GM19240 (cell line): ENCODE measurements at regions not wholly inside any gene's neighbourhood (a gene's known extent, or its start where the extent isn't known, plus 50 kb on each side); places are given as distances from the start of the nearest gene placed in this dataset.

Source experiments
- DNase-seq: peaks from one replicate; pipeline ENCODE4 v3.0.0; 2011; ENCODE audit warnings: low spot score; ENCODE audit not compliant: insufficient read length

DNA sequence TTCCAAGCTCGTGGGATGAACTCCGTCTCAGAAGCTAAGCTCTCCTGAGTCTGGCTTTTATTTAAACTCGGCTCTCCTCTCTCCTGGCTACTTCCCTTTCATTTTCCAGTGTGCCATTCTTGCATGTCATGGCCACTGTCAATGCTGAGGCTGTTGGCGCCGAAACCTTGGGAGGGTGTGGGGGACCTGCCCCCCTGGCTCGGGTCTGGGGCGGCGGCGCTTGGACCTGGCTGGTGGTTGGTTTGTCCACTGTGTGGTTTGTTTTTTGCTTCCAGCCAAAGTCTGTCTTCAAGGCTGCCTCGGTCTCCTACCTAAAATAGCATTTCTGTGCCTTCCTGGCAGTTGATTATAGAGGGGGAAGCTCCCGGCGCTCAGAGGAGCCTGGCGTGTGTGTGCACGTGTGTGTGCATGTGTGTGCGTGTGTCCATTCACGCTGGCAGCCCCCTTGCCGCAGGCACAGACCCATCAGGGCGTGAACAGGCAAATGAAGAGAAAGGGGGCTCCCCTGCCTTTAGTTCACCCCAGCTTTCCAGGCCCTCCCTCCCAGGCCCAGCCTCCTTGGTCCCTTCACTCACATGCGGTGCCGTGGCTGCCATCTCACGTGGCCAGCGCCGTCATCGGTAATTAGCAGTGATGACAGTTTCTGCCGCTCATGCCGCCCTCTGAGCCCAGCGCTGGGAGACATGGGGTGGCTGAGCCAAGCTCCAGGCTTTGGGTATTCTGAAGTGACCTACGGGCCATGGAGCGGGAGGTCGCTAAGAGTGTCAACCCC lies 179.9 kb downstream of the SEC14L1 start:
- DNase-seq, result no peak

DNA sequence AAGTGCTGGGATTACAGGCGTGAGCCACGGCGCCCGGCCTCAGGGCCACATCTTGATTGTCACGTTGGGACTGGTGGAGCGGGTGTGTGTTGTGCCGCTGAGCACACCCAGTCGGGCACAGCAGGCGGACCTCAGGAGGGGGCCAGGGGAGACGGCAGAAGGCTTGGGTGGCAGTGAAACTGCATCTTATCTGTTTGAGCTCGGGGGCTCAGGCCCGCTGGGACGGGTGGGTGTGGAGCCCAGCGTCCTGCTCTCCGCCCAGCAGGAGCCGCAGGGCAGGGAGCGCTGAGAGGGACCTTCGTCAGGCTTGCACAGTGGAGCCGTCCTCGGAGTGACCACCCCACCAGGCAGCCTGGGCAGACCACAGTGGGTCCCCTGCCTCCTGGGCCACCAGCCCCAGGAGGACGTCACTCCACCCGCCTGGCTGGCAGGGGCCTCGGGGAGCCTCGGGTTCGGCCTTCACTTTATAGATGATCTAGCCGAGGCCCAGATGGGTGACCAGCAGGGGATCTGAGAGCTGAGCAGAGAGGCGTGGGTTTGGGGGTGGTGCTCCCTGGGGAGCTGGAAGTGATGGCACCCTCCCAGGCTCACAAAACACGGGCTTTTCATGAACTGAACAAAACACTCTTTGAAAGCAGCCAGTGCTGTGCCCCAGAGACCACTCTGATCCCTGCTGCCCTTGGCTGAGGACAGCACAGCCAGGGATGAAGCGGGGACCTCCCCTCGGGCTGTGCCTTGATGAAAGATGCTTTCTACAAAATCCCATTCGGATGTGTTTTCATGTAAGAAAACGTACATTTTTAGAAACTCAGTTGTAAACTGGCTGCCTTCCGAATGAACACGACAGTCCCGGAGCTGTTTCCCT lies 181.1 kb downstream of the SEC14L1 start:
- no peak for DNase-seq

- DNase-seq, result no peak
Measured at GRCh38 chr17:77322514-77323412, 182.0 kb downstream of the SEC14L1 start.

- no peak for DNase-seq
Measured at GRCh38 chr17:77323413-77324171, 182.8 kb downstream of the SEC14L1 start.

DNA sequence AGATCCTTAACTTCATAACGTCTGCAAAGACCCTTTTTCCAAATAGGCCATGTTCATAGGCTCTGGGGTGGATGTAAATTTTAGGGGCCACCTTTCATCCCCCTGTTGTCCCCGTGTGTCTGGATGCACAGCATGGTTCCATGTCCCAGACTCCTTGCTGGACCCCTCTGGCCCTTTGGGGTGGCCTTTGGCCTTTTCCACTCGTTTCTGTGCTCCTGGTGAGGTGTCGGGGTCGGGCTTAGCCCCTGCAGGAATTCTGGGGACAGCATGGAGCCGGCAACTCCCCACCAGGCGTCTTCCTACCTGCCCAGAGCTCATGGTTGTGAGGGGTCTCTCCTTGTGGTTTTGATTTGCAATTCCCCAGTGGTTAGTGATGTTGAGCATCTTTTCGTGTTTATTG lies 183.5 kb downstream of the SEC14L1 start:
- DNase-seq, result no peak

DNA sequence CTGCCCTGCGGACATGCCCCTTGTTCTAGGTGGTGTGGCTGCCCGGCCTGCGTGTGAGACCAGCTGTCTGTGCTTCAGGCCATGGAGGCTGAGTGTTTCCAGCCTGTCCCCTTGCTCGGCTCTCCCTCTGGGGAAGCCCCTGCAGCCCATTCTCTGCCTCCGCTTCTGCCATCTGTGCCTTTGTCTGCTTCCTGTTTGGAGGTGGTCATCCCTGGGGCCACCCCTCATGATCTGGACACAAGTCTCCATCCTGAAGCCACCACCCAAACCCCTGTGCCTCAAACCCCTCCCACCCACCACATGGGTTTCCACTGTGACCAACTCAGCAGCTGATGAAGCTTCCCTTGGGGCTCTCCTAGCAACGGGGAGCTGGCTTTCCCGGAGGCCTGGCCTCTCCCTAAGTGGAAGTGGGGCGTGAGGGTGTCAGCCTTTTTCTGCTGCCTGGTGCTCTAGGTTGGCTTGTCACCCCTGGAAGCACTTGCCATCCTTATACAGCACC lies 184.9 kb downstream of the SEC14L1 start:
- DNase-seq, result no peak

DNA sequence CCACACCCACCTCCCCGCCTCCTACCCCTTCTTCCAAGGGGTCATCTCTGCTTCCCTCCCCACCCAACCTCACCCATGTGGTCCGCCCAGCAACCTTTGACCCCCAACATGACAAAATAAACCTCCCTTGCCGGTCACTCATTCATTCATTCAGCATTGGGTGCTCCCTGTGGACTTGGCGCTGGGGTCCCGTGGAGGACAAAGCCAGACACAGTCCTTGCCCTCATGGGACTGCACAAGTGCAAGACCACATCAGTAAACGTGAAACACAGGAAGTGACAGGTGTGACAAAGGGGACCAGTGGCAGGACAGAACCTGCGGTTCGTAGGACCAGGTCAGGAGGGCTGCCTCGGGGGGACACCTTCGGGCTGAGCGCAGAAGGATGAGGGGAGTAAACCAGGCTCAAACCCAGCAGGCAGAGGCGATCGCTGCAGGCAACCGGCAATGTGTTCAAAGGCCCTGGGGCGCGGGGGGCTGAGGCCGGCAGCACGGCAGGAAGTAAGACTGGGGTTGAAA lies 185.4 kb downstream of the SEC14L1 start:
- DNase-seq, result no peak

DNA sequence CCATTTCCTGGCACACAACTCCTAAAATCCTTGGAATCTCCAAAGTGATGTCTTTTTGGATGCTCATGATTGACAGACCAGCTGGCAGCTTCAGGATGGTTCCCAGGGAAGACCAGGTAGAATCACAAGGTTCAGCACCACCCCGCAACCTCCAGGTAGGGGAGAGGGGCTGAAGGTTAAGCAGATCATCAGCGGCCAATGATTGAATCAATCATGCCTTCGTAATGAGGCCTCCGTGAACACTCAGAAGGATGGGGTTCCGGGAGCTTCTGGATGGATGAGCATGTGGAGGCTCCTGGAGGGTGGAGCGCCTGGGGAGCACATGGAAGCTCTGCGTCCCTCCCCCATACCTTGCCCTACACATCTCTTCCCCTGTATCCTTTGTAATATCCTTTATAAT lies 185.9 kb downstream of the SEC14L1 start:
- no peak for DNase-seq

DNA sequence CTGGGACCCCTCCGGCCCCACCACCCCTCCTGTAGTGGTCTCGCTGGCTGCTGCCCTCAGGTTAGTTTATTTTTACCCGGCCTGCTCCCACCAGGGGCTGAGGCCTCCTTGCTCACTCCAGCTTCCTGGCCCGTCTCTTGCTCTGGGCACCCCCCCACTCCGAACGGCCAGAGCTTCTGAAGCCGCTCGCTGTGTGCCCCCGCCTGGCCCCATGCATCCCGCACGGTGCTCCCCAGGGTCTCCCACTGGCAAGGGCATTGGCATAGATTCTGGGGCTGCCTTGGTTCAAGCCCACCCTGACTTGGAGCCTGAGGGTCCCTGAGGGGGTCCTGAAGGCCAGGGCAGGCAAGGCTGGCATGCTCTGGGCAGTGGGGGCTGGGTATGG lies 186.4 kb downstream of the SEC14L1 start:
- DNase-seq, result no peak

DNA sequence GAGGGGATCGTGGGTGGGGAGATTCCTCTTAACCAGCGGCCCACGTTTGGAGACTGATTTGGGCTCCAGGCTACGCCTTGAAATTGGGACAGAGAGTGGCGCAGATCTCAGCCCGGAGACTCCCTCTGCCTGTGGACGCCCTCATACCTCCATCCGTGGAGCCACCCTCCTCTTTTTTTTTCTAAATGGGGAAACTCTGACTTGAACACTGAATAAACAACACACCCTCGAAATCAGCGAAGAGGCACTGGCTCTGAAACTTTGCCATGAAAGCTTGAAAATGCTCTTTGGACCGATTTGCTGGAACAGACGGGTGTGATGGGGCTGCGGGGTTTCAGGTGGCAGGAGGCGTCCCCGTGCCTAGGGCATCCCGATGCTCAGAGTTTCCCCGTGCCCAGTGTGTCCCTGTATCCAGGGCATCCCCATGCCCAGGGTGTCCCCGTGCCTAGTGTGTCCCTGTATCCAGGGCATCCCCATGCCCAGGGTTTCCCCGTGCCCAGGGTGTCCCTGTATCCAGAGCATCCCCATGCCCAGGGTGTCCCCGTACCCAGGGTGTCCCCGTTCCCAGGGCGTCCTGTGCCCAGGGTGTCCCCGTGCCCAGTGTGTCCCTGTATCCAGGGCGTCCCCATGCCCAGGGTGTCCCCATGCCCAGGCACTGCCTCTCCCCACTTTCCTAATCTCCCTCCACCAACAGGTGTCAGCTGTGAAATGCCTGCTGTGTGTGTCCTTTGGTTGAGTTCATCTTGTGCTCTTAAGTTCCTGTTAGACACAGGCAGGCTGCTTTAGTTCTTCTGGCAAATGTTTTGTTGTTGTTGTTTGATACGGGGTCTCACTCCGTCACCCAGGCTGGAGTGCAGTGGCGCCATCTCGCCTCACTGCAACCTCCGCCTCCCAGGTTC lies 187.0 kb downstream of the SEC14L1 start:
- no peak for DNase-seq

DNA sequence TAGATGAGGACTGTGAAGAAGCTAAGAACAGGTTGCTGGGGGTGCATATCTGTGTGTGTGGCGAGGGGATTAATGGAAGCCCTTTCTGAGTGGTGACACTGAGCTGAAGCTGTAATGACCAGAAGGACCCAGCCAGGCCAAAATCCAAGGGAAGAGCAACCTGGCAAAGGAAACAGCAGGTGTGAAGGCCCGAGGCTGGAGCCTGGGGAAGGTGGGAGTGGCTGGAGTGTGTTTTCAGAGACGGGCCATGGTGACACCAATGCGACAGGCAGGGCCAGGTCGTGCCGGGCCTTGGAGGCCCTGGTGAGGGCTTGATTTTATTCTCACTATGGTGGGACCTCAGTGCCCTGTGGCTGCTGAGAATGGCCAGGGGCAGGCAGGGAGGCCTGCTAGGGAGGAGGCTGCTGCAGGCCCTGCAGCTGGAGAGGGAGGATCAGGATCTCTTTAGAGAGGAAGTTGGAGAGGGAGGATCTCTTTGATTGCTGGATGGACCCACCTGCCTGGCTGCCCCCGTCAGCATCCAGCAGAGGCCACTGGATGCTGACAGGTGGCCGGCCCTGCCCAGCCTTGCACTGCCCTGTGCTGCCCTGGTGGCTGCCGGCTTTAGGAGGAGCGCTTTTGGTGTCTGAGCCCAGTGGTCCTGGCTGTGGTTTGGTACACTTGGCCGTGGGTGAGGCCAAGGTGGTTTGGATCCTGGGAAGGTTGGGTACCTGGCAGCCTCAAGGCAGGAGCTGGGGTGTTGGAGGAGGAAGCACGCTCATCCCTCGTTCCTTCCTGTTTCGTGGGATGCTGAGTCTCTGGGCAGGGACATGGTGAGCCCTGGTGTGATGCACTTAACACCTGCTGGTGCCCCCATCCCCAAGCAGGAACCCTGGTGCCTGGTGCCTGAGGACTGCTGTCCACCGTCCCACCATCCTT lies 188.3 kb downstream of the SEC14L1 start:
- no peak for DNase-seq

GRCh38 chr17:77329741-77330531 lies 189.2 kb downstream of the SEC14L1 start:
- no peak for DNase-seq

GRCh38 chr17:77330602-77331081 lies 189.9 kb downstream of the SEC14L1 start:
- DNase-seq, result no peak

GRCh38 chr17:77331301-77331864 lies 190.6 kb downstream of the SEC14L1 start:
- DNase-seq, result peak; percentile 81

DNA sequence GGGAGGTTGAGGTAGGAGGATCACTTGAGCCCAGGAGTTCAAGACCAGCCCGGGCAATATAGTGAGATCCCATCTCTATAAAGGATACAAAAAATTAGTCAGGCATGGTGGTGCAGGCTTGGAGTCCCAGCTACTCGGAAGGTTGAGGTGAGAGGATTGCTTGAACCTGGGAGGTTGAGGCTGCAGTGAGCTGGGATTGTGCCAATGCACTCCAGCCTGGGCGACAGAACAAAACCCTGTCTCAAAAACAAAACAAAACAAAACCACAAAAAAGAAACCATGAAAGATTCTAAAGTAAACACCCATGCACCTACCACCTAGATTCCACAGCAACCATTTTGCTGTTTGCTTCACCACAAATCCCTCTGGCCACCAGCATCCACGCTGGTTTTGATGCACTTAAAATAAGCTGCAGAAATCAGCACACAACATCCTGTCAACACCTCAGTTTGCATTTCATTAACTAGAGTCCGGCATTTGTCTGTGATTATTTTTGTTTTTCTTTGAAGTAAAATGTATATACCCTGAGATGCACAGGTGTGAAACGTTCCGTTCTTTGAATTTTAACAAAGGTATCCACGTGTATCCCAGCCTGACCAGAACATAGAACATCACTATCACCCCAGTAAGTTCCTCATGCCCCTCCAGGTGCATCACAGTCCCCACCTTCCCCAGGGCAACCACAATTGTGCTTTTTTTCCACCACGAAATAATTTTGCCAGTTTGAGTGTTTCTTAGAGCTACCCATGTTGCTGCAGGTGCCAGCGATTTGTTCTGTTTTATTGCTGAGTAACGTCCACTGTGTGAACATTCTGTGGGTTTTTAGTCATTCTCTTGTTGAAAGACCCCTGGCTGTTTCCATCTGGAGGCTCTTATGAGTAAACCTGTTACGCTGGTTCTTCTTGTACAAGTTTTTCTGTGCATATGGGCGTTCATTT lies 191.5 kb downstream of the SEC14L1 start:
- DNase-seq, result no peak
